GM12878 (cell line): ENCODE measurements at regions not wholly inside any gene's neighbourhood (a gene's known extent, or its start where the extent isn't known, plus 50 kb on each side); places are given as distances from the start of the nearest gene placed in this dataset.

Experiments used
- BHLHE40 ChIP-seq, 2 experiments: fragments of 450-650 bp in 1 of 2; IDR thresholded peaks; 2 replicates each; pipeline ENCODE4 v1.6.1; 2011 to 2017; ENCODE audit warnings: low read depth in 2 of 2, borderline replicate concordance in 1 of 2, improper control_type of control experiment in 1 of 2, low read length in 1 of 2, mild to moderate bottlenecking in 1 of 2
- CBFB ChIP-seq: IDR thresholded peaks from 2 replicates; pipeline ENCODE4 v1.6.1; 2016; ENCODE audit warnings: antibody characterized with exemption, low read depth
- CTCF ChIP-seq, 3 experiments: IDR thresholded peaks in 2 of 3; conservative IDR thresholded peaks in 1 of 3; 2 replicates each; pipeline ENCODE4 v1.5.1; 2011; ENCODE audit warnings: low read depth in 3 of 3, low read length in 3 of 3, mild to moderate bottlenecking in 3 of 3, control low read depth in 2 of 3, moderate library complexity in 2 of 3, inconsistent platforms in 1 of 3, mixed read lengths in 1 of 3; ENCODE audit not compliant: control insufficient read depth in 2 of 3, insufficient read depth in 1 of 3; ENCODE audit errors: extremely low read depth in 1 of 3
- NKRF ChIP-seq: fragments of 450-650 bp; conservative IDR thresholded peaks from 2 replicates; pipeline ENCODE4 v1.6.1; 2017; ENCODE audit warnings: mild to moderate bottlenecking, moderate library complexity
- POLR2AphosphoS5 ChIP-seq: IDR thresholded peaks from 2 replicates; pipeline ENCODE4 v1.6.1; 2011; ENCODE audit warnings: mild to moderate bottlenecking, low read length, inconsistent platforms
- RAD21 ChIP-seq: IDR thresholded peaks from 2 replicates; pipeline ENCODE4 v1.6.1; 2011; ENCODE audit warnings: mild to moderate bottlenecking, low read depth, low read length, moderate library complexity; ENCODE audit not compliant: insufficient read depth
- SIN3A ChIP-seq: IDR thresholded peaks from 2 replicates; pipeline ENCODE4 v1.6.1; 2012; ENCODE audit warnings: low read depth, low read length, improper control_type of control experiment
- SMAD5 ChIP-seq: IDR thresholded peaks from 2 replicates; pipeline ENCODE4 v1.6.1; 2016; ENCODE audit warnings: antibody characterized with exemption, low read depth
- WRNIP1 ChIP-seq: IDR thresholded peaks from 2 replicates; pipeline ENCODE4 v1.6.1; 2011; ENCODE audit warnings: low read depth, low read length, improper control_type of control experiment, borderline replicate concordance
- ZNF384 ChIP-seq: IDR thresholded peaks from 2 replicates; pipeline ENCODE4 v1.6.1; 2012; ENCODE audit warnings: low read depth, mild to moderate bottlenecking, low read length, improper control_type of control experiment, borderline replicate concordance

GRCh38 chr3:48088056-48088748 is 72.0 kb upstream of the MAP4 start (continued):
- TF ChIP-seq CTCF (IDR thresholded peaks at IDR 0.05 in 2 of 3, conservative IDR thresholded peaks at IDR 0.05 in 1 of 3; ENCODE audit: control insufficient read depth in 2 of 3, extremely low read depth in 1 of 3, insufficient read depth in 1 of 3, low read depth in 3 of 3, low read length in 3 of 3), result no peak
- TF ChIP-seq CBFB, result 0 out of 2 replicates have a peak, but pooled peaks have one; percentile 14
- 0 out of 2 replicates have a peak, but pooled peaks have one; percentile 12 for TF ChIP-seq RAD21
- TF ChIP-seq ZNF384, result no peak
- TF ChIP-seq SMAD5, result no peak
- no peak for TF ChIP-seq BHLHE40 (IDR thresholded peaks at IDR 0.05; ENCODE audit: borderline replicate concordance in 1 of 2, low read depth in 2 of 2, low read length in 1 of 2)
- TF ChIP-seq POLR2AphosphoS5, result no peak
- peak; percentile 6; the same call in 1 of the 2 replicates for TF ChIP-seq NKRF
- 0 out of 2 replicates have a peak, but pooled peaks have one; percentile 12 for TF ChIP-seq WRNIP1
- 0 out of 2 replicates have a peak, but pooled peaks have one; percentile 14 for TF ChIP-seq SIN3A
